Tibial nerve (tissue), 3 donors: ENCODE measurements at regions not wholly inside any gene's neighbourhood (a gene's known extent, or its start where the extent isn't known, plus 50 kb on each side); places are given as distances from the start of the nearest gene placed in this dataset.
A peak's percentile ranks its signal among the peaks of the same experiment; 100 is the strongest.

ENCODE experiments used
- POLR2A ChIP-seq, 2 donors: fragments of 450-650 bp; IDR thresholded peaks; one replicate each; pipeline ENCODE4 v1.6.1; 2017; ENCODE audit warnings: antibody characterized with exemption in 2 of 2, mild to moderate bottlenecking in 2 of 2, moderate library complexity in 2 of 2
- TF ChIP-seq, protein P1 (sequence below), 5 experiments: fragments of 200-600 bp in 3 of 5; fragments of 450-650 bp in 2 of 5; sonication (generic) in 3 of 5; IDR thresholded peaks; one replicate each; pipeline ENCODE4 v1.5.1; 2016 to 2019; ENCODE audit warnings: antibody characterized with exemption in 5 of 5, mild to moderate bottlenecking in 3 of 5, moderate library complexity in 2 of 5

GRCh38 chr20:51318058-51318949, 224.2 kb downstream of the NFATC2 start:
- TF ChIP-seq, protein P1, sequence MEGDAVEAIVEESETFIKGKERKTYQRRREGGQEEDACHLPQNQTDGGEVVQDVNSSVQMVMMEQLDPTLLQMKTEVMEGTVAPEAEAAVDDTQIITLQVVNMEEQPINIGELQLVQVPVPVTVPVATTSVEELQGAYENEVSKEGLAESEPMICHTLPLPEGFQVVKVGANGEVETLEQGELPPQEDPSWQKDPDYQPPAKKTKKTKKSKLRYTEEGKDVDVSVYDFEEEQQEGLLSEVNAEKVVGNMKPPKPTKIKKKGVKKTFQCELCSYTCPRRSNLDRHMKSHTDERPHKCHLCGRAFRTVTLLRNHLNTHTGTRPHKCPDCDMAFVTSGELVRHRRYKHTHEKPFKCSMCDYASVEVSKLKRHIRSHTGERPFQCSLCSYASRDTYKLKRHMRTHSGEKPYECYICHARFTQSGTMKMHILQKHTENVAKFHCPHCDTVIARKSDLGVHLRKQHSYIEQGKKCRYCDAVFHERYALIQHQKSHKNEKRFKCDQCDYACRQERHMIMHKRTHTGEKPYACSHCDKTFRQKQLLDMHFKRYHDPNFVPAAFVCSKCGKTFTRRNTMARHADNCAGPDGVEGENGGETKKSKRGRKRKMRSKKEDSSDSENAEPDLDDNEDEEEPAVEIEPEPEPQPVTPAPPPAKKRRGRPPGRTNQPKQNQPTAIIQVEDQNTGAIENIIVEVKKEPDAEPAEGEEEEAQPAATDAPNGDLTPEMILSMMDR (IDR thresholded peaks at IDR 0.05): peak in 3 of 5 experiments; percentile 17 to 20 (median 18)
- no peak for TF ChIP-seq POLR2A (IDR thresholded peaks at IDR 0.05)
